Suprapubic skin (tissue), 4 donors: ENCODE measurements at regions not wholly inside any gene's neighbourhood (a gene's known extent, or its start where the extent isn't known, plus 50 kb on each side); places are given as distances from the start of the nearest gene placed in this dataset.
A peak's percentile ranks its signal among the peaks of the same experiment; 100 is the strongest.

ENCODE experiments used
- DNase-seq, 2 donors: peaks; one replicate each; pipeline ENCODE4 v3.0.0-alpha.2; 2019; ENCODE audit warnings: low spot score in 2 of 2
- H3K27ac ChIP-seq: fragments of 200-600 bp; sonication (generic); one replicate; pipeline ENCODE4 v1.5.1; 2019
- H3K27me3 ChIP-seq: fragments of 200-600 bp; sonication (generic); one replicate; pipeline ENCODE4 v1.5.1; 2019
- H3K36me3 ChIP-seq: fragments of 200-600 bp; sonication (generic); one replicate; pipeline ENCODE4 v1.5.1; 2019
- H3K4me1 ChIP-seq: fragments of 200-600 bp; sonication (generic); one replicate; pipeline ENCODE4 v1.5.1; 2019
- H3K4me3 ChIP-seq: fragments of 200-600 bp; sonication (generic); one replicate; pipeline ENCODE4 v1.5.1; 2019; ENCODE audit warnings: mild to moderate bottlenecking
- H3K9me3 ChIP-seq: fragments of 200-600 bp; sonication (generic); one replicate; pipeline ENCODE4 v1.5.1; 2019
- CTCF ChIP-seq, 2 donors: fragments of 200-600 bp in 1 of 2; fragments of 450-650 bp in 1 of 2; sonication (generic) in 1 of 2; IDR thresholded peaks; one replicate each; pipeline ENCODE4 v1.5.1; 2016 to 2019; ENCODE audit warnings: antibody characterized with exemption in 2 of 2, mild to moderate bottlenecking in 1 of 2, moderate library complexity in 1 of 2
- EP300 ChIP-seq: sonication (generic); formaldehyde crosslinking; IDR thresholded peaks from one replicate; pipeline ENCODE4 v1.6.1; 2017; ENCODE audit warnings: antibody characterized with exemption
- POLR2A ChIP-seq, 2 donors: fragments of 450-650 bp; IDR thresholded peaks; one replicate each; pipeline ENCODE4 v1.6.1; 2017; ENCODE audit warnings: antibody characterized with exemption in 2 of 2, mild to moderate bottlenecking in 2 of 2, moderate library complexity in 2 of 2
- POLR2AphosphoS5 ChIP-seq, 3 donors: sonication (generic); formaldehyde crosslinking; IDR thresholded peaks; one replicate each; pipeline ENCODE4 v1.6.1; 2017; ENCODE audit warnings: antibody characterized with exemption in 3 of 3
- WGBS: methylation state at CpG from one replicate; pipeline ENCODE4 v1.1.5; 2018; 5-methylcytosine and 5-hydroxymethylcytosine counted together

- Histone ChIP-seq H3K27ac (no peak overlapping the region), H3K4me3 (no peak overlapping the region), H3K4me1 (peaks cover 3% of the 10 kb centered on the region), H3K27me3 (peaks cover 8% of the 10 kb centered on the region), H3K36me3 (no peaks in the 10 kb centered on the region), H3K9me3 (no peaks in the 10 kb centered on the region)
- TF ChIP-seq EP300 (no peak), POLR2AphosphoS5 (IDR thresholded peaks at IDR 0.05) (no peak), POLR2A (IDR thresholded peaks at IDR 0.05) (no peak), CTCF (IDR thresholded peaks at IDR 0.05) (no peak)
- DNase-seq: no peak
- 89% methylated on average over 4 of the region's 4 CpGs for WGBS
Measured at GRCh38 chr11:46223252-46223513, 54.3 kb upstream of the CREB3L1 start.

GRCh38 chr11:46222490-46223251, 54.8 kb upstream of the CREB3L1 start:
- no peak overlapping the region for H3K4me3 ChIP-seq
- no peak for DNase-seq
- H3K4me1 ChIP-seq: peaks cover 3% of the 10 kb centered on the region
- H3K36me3 ChIP-seq: no peaks in the 10 kb centered on the region
- no peak overlapping the region for H3K27ac ChIP-seq
- H3K9me3 ChIP-seq: no peaks in the 10 kb centered on the region
- TF ChIP-seq POLR2AphosphoS5 (IDR thresholded peaks at IDR 0.05): no peak
- TF ChIP-seq POLR2A (IDR thresholded peaks at IDR 0.05): no peak
- TF ChIP-seq CTCF (IDR thresholded peaks at IDR 0.05): no peak
- no peak for TF ChIP-seq EP300
- 62% methylated on average over 5 of the region's 5 CpGs for WGBS
- peaks cover 4% of the 10 kb centered on the region for H3K27me3 ChIP-seq

GRCh38 chr11:46220313-46220712, 57.1 kb upstream of the CREB3L1 start:
- WGBS: 93% methylated on average over 3 of the region's 3 CpGs
- Histone ChIP-seq H3K9me3 (no peaks in the 10 kb centered on the region), H3K4me1 (peaks cover 3% of the 10 kb centered on the region), H3K27me3 (no peaks in the 10 kb centered on the region), H3K36me3 (no peaks in the 10 kb centered on the region), H3K4me3 (no peak overlapping the region), H3K27ac (no peak overlapping the region)
- no peak for DNase-seq
- TF ChIP-seq EP300 (no peak), POLR2AphosphoS5 (IDR thresholded peaks at IDR 0.05) (no peak), CTCF (IDR thresholded peaks at IDR 0.05) (no peak), POLR2A (IDR thresholded peaks at IDR 0.05) (no peak)

GRCh38 chr11:46216765-46217089, 60.7 kb upstream of the CREB3L1 start:
- Histone ChIP-seq H3K27ac (no peak overlapping the region), H3K9me3 (no peaks in the 10 kb centered on the region), H3K4me3 (no peak overlapping the region), H3K36me3 (no peaks in the 10 kb centered on the region), H3K27me3 (no peaks in the 10 kb centered on the region), H3K4me1 (no peaks in the 10 kb centered on the region)
- WGBS: 76% methylated on average over 6 of the region's 6 CpGs
- no peak for DNase-seq
- no peak for TF ChIP-seq CTCF (IDR thresholded peaks at IDR 0.05)
- no peak for TF ChIP-seq POLR2AphosphoS5 (IDR thresholded peaks at IDR 0.05)
- TF ChIP-seq EP300: no peak
- TF ChIP-seq POLR2A (IDR thresholded peaks at IDR 0.05): no peak

GRCh38 chr11:46216019-46216764, 61.3 kb upstream of the CREB3L1 start:
- no peaks in the 10 kb centered on the region for H3K36me3 ChIP-seq
- DNase-seq: no peak
- TF ChIP-seq CTCF (IDR thresholded peaks at IDR 0.05): no peak
- no peak for TF ChIP-seq POLR2AphosphoS5 (IDR thresholded peaks at IDR 0.05)
- no peak for TF ChIP-seq EP300
- no peak for TF ChIP-seq POLR2A (IDR thresholded peaks at IDR 0.05)
- H3K27ac ChIP-seq: no peak overlapping the region
- no peaks in the 10 kb centered on the region for H3K9me3 ChIP-seq
- no peaks in the 10 kb centered on the region for H3K4me1 ChIP-seq
- H3K4me3 ChIP-seq: peak overlapping the region; percentile 11
- no peaks in the 10 kb centered on the region for H3K27me3 ChIP-seq
- 56% methylated on average over 10 of the region's 10 CpGs for WGBS
